ENCODE measurements at regions not wholly inside any gene's neighbourhood (a gene's known extent, or its start where the extent isn't known, plus 50 kb on each side); places are given as distances from the start of the nearest gene placed in this dataset.

DNA sequence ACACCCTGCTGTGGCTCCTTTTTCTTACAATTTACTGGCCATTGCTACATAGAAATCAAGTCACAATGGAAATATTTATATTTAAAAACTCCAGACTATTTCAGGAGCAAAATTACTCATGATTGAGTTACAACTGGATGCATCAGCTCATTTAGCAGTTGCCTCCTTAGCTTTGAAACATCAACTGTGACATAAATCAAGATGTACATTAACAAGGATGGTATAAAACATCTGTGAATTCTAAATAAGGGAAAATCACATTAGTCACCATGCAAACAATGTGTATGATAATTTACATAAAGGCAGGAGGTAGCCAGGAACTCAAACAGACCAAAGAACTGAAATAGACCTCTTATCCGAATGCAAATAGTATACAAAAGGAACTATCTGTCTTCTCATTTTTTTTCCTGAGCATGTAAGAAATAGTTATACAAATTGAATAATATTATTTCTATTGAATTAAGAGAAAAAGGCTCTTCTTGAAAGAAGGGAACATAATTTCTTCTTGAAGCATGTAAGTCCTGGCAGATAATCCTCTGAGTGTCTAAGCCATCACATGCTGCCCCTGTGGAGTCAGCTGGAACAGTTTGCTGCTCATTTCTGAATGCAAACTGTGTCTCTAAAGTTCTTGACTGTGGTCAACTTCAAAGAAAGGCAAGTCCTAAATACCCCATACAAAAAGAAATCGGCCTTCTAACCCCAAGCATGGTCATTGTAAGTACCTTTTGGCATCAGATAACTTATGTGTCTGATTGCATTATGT, 151.2 kb downstream of the NAA11 start:
- no peak for ATAC-seq
- no peak for DNase-seq
- no peak overlapping the region for H3K4me3 ChIP-seq
- peaks cover 0 to 8% (median 0%) of the 10 kb centered on the region in 11 donors for H3K9me3 ChIP-seq
- TF ChIP-seq, protein P1, sequence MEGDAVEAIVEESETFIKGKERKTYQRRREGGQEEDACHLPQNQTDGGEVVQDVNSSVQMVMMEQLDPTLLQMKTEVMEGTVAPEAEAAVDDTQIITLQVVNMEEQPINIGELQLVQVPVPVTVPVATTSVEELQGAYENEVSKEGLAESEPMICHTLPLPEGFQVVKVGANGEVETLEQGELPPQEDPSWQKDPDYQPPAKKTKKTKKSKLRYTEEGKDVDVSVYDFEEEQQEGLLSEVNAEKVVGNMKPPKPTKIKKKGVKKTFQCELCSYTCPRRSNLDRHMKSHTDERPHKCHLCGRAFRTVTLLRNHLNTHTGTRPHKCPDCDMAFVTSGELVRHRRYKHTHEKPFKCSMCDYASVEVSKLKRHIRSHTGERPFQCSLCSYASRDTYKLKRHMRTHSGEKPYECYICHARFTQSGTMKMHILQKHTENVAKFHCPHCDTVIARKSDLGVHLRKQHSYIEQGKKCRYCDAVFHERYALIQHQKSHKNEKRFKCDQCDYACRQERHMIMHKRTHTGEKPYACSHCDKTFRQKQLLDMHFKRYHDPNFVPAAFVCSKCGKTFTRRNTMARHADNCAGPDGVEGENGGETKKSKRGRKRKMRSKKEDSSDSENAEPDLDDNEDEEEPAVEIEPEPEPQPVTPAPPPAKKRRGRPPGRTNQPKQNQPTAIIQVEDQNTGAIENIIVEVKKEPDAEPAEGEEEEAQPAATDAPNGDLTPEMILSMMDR (IDR thresholded peaks at IDR 0.05) = no peak
- 73 to 77% methylated on average over 2 of the region's 2 CpGs for WGBS, 2 donors
- intact Hi-C loops (cut with DNase I) = no loop called here
- no peaks in the 10 kb centered on the region for H3K36me3 ChIP-seq
- no peak overlapping the region for H3K27ac ChIP-seq
- peaks cover 0 to 16% (median 6%) of the 10 kb centered on the region in 9 donors for H3K4me1 ChIP-seq
- H3K27me3 ChIP-seq = no peaks in the 10 kb centered on the region

DNA sequence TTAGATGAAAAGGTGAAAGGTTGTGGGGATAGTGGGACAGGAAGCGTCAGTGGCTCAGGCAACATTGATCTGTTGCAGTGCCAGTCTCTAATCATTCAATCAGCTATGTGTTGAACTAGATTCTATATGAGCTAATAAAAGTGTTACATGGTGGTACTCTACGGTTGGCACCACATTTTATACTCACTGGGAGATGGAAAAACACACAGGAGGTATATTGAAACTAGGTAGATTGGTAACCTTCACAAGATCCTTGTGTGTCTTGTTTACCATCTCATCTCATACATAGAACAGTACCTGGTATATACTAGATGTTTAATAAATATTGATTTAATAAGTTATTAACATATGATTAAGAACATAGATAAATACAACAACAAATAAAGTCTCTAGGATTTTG, 152.7 kb downstream of the NAA11 start:
- WGBS, 2 donors = 84 to 86% methylated on average over 2 of the region's 2 CpGs

DNA sequence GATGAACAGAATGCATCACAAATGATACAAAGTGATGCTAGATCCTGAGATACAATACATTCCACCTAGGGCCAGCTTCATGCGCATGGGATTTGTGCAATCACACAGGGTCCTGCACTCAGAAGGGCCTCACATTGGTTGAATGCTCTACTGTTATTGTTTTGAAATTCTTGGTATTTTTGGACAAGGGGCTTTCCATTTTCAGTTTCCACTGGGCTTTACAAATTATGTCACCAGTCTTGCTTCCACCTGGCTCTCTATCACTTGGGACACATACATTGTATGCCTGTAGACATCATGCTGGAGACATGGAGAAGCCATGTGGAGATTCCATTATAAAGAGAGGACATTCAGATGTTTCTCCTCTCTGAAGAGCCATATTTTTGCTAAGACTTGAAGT, 155.8 kb downstream of the NAA11 start:
- H3K4me1 ChIP-seq = no peaks in the 10 kb centered on the region
- no peaks in the 10 kb centered on the region for H3K27me3 ChIP-seq
- peaks cover 0 to 27% (median 0%) of the 10 kb centered on the region in 11 donors for H3K9me3 ChIP-seq
- 97 to 98% methylated on average over 1 of the region's 1 CpG for WGBS, 2 donors
- TF ChIP-seq, protein P1 (IDR thresholded peaks at IDR 0.05) = no peak
- intact Hi-C loops (cut with DNase I) = no loop called here
- no peak overlapping the region for H3K27ac ChIP-seq
- ATAC-seq (no peak), DNase-seq (no peak)
- no peaks in the 10 kb centered on the region for H3K36me3 ChIP-seq
- H3K4me3 ChIP-seq = no peak overlapping the region

More for the DNA sequence above, 152.7 kb downstream of the NAA11 start:
- Histone ChIP-seq H3K4me1 (peaks cover 0 to 7% (median 0%) of the 10 kb centered on the region in 9 donors), H3K36me3 (no peaks in the 10 kb centered on the region), H3K4me3 (no peak overlapping the region), H3K27me3 (no peaks in the 10 kb centered on the region), H3K27ac (no peak overlapping the region), H3K9me3 (peaks cover 0 to 22% (median 0%) of the 10 kb centered on the region in 11 donors)
- ATAC-seq (no peak), DNase-seq (no peak)
- TF ChIP-seq, protein P1 (IDR thresholded peaks at IDR 0.05) = no peak
- intact Hi-C loops (cut with DNase I) = no loop called here

DNA sequence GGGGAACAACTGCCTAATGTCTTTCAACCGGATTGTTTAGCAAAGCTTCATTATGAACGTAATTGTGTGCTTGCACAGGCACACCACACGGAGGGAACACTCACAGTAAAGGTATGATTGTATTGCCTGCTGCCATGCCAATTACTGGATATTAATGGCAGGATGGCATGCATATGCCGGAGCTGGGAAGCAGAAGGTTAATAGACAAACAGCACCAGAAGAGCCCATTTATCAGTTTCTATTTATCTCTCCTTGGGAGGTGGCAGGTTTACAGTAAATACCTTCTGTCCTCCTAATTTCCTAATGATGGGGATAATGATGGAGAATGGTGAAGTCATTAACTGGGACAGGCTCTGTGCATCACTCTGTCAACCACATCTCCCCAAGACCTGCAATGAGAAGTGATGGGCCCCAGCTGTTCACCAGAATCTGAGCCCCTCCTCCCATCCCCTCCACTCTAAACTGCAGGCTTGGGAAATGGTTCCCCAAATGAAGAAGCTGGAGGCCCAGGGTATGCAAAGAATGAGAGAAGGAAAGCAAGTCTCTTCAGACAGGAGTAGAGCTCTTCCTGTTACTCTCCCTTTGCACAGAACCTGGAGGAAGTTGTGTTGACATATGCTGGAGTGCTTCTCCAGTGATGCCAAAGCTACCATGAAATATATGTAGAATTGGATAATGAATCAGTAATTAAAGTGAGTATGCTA, 160.8 kb downstream of the NAA11 start:
- Histone ChIP-seq H3K36me3 (no peaks in the 10 kb centered on the region), H3K27me3 (no peaks in the 10 kb centered on the region), H3K9me3 (peaks cover 0 to 32% (median 0%) of the 10 kb centered on the region in 11 donors), H3K4me1 (no peaks in the 10 kb centered on the region), H3K4me3 (no peak overlapping the region), H3K27ac (no peak overlapping the region)
- DNase-seq (no peak), ATAC-seq (no peak)
- WGBS, 2 donors = 52 to 62% methylated on average over 4 of the region's 4 CpGs
- TF ChIP-seq, protein P1 (IDR thresholded peaks at IDR 0.05) = no peak
- intact Hi-C loops (cut with DNase I) = no loop called here
